NCI-H1092 treated with DMSO at 0.1 percent for 48 hours (cell line): ENCODE measurements at regions not wholly inside any gene's neighbourhood (a gene's known extent, or its start where the extent isn't known, plus 50 kb on each side); places are given as distances from the start of the nearest gene placed in this dataset.

Experiments used
- DNase-seq: peaks from one replicate; lab custom pipeline; 2025; lab: John Stamatoyannopoulos, UW

GRCh38 chr4:181416966-181417365, 826.2 kb upstream of the TENM3 start:
- DNase-seq: no peak

- peak; percentile 92 for DNase-seq
These were observed 824.7 kb upstream of the TENM3 start for GRCh38 chr4:181418496-181418895.

GRCh38 chr4:181420950-181421349, 822.3 kb upstream of the TENM3 start:
- DNase-seq: no peak

GRCh38 chr4:181424362-181425016, 818.7 kb upstream of the TENM3 start:
- DNase-seq: no peak

- no peak for DNase-seq
These were observed 816.1 kb upstream of the TENM3 start for GRCh38 chr4:181427076-181427475.

GRCh38 chr4:181431006-181431405, 812.2 kb upstream of the TENM3 start:
- DNase-seq: no peak

- DNase-seq: no peak
These were observed 811.5 kb upstream of the TENM3 start for GRCh38 chr4:181431661-181432060.

DNA sequence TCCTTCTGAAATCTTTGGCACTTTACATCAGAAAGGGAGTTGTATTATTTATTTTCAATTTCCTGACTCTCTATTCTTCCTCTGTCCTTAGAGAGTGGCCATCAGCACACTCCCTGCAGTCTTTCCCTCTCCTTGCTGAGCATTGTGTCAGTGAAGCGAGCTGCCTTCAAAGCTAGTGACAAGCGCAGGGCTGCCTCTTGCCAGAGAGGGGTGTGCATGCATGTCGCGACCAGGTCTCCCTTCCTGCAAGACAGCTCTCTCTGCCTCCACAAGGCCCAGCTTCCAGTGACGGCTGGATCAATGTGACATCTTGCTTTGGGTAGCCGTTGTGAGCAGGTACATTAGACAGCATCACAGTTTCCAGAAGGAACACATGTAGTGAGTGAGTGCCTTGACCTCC, 810.9 kb upstream of the TENM3 start:
- no peak for DNase-seq

DNA sequence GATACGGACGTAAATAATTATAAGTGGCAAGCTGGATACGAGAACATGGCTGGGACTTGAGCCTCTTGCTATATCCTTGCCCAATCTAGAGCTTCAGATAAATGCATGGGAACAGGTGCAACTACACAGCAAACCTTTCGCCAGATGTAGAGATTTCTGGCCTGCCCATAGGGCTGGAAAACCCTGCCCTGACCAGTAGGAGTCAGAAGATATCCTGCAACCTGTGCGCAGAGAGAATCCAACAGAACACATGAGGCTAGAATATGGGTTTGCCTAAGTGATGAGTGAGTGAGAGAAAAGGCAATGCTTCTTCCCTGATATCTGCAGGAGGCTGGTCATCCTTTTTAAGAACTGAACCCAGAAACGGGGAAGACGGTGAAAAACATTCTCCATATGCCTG, 805.3 kb upstream of the TENM3 start:
- DNase-seq: no peak

DNA sequence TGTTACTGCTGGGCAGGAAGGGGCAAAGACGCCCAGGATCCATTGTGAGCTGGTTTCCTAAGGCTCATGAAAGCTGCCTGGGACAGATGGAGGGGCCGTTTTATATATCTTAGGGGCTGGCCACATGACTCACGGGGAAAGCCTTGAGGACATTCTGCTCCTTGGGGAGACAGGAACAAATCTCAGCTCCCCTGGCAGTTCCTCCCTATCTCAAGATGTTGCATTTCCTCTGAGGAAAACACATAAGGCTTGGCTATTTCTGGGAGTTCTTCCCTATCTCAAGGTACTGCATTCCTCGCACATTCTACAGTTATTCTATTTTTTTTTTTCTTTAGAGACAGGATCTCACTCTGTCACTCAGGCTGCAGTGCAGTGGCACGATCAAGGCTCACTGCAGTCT, 804.6 kb upstream of the TENM3 start:
- DNase-seq: no peak

DNA sequence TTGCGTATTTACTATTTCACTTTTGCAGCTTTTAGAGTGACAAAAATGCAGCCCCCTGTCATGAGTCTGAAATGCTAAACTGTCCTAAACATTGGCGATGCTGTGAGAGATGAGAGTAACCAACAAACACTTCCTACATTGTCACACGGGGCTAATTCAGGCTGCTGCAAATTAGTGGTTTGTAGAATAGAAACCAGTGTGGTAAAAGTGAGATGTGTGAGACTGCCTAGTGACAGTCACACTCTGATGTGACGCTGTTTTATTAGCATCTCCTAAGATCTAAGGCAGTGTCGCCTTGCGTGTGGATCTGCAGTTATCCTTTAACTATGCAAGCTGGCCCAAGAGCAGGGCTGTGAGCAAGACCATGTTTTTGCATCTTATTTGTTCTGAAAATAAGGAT, 800.2 kb upstream of the TENM3 start:
- no peak for DNase-seq

- no peak for DNase-seq
These were observed 777.4 kb upstream of the TENM3 start for GRCh38 chr4:181465826-181466225.

DNA sequence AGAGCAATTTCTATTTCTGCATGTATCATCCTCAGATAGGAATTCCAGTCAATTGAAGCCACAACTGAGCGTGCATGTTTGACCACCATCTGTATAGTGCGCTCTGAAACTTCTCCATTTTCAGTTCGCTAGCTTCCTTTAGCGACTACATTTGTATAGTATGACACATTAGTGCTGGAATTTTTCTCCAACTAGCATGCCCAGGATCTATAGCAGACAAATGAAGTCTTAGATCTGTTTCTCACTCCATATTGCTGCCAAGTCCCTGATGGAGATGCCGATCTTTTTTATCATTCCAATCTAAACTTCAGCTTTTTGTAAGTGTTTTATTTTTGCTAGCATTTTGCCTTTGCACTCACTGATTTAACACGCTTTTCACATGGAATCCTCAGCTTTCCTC, 774.8 kb upstream of the TENM3 start:
- no peak for DNase-seq

DNA sequence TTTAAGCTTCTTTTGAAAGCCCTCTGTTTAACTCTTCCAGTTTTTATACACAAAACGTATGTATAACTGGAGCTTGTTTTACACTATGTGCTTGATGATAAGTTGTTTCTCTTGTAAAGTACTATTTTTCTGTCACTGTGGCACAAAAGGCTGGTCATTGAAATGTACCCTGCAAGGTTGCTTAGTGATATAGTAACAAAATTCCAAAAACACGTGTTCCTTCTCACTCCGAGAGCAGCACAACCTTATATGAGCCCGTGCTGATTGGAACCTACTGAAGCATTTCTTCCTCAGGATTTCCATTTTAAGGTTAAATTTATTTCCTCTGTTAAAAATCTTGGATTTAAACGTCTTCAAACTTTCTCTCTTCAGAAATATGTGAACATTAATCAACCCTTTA, 772.9 kb upstream of the TENM3 start:
- no peak for DNase-seq

GRCh38 chr4:181475359-181475758, 767.8 kb upstream of the TENM3 start:
- no peak for DNase-seq

- no peak for DNase-seq
These were observed 767.3 kb upstream of the TENM3 start for GRCh38 chr4:181475781-181476507.

- DNase-seq: no peak
These were observed 766.7 kb upstream of the TENM3 start for GRCh38 chr4:181476508-181476890.

DNA sequence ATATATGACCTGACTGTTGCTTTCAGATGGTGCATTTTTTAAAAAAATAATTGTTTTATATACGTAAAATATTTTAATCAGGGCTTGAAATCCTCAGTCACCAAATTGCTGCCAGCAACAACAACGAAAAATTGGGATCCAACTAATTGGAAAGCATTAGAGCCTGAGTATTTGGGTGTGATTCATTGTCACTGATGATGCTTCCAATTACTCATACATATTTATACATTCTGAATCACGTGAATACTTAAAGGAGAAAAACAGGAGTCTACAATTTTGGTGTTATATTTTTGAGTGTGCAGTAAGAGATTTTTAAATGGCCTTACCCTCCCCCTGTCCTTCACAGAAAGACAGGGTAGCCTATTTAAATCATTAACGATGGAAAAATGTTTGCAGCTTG, 765.6 kb upstream of the TENM3 start:
- DNase-seq: no peak

- peak; percentile 27 for DNase-seq
These were observed 764.5 kb upstream of the TENM3 start for GRCh38 chr4:181478656-181479055.

- no peak for DNase-seq
These were observed 764.1 kb upstream of the TENM3 start for GRCh38 chr4:181479141-181479540.

DNA sequence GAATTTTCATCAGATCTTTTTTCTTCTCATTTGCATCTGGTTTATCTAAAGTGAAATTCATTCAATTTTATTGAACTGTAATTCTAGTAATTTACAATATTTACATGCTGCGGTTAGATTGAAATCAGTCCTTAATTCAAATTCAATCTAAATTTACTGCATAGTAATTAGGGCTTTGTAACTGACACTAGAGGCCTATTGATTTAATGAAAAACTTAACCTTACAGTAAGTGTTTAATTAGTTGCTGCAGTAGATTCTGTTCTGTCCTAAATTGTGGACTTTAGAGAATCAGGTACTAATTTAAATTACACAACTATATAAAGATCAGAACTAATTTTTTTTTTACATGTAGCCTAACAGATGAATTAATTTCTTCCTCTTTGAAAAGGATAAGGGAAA, 758.8 kb upstream of the TENM3 start:
- no peak for DNase-seq

DNA sequence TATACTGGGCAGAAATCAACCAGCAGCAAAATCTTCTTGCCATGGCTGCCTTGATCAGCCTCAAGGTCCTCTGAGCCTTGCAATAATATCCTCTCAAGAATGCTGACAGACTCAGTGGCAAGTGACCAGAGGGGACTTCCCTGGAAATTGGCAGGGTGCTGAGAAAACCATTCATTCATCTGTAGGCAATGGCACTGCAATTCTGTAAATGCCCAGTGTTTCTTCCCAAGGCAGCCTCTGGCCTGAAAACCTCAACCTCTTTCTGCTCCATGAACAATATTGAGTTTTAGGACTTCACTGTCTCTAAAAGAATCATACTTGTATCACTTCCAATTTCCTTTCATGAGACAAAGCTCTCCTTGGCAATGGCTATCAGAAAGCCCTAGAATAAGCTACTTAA, 754.3 kb upstream of the TENM3 start:
- DNase-seq: no peak

DNA sequence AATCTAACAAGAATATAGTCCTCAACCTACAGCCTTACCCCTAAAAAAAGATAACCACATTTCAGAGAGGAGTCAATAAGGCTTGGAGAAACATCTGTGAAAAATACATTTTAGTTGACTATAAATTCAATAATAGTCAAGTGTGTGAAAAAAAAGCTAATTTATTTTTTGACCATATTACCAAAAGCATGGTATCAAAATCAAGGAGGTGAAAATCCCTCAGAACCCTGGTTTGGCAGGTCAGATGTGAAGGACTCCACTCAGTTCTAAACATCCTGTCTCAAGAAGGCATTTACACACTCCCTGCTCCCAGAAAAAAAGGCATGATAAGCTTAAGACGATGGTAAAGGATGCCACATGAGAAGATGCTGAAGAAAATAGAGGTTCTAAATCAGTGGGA, 745.1 kb upstream of the TENM3 start:
- DNase-seq: no peak

GRCh38 chr4:181502611-181503010, 740.6 kb upstream of the TENM3 start:
- no peak for DNase-seq
